ENCODE measurements at regions not wholly inside any gene's neighbourhood (a gene's known extent, or its start where the extent isn't known, plus 50 kb on each side); places are given as distances from the start of the nearest gene placed in this dataset.

- no peak for DNase-seq (ENCODE audit: insufficient read length, low spot score)
- no peak for FAIRE-seq
- TF ChIP-seq CTCF (IDR thresholded peaks at IDR 0.05; ENCODE audit: insufficient read depth, missing control alignments), result no peak
Measured at GRCh38 chr21:15362458-15362857, 297.7 kb upstream of the NRIP1 start.

GRCh38 chr21:15363921-15364320 lies 299.1 kb upstream of the NRIP1 start:
- TF ChIP-seq CTCF (IDR thresholded peaks at IDR 0.05; ENCODE audit: insufficient read depth, missing control alignments), result no peak
- no peak for DNase-seq (ENCODE audit: insufficient read length, low spot score)
- no peak for FAIRE-seq

- DNase-seq (ENCODE audit: insufficient read length, low spot score), result no peak
- no peak for TF ChIP-seq CTCF (IDR thresholded peaks at IDR 0.05; ENCODE audit: insufficient read depth, missing control alignments)
- no peak for FAIRE-seq
Measured at GRCh38 chr21:15365751-15366392, 301.1 kb upstream of the NRIP1 start.

- no peak for TF ChIP-seq CTCF (IDR thresholded peaks at IDR 0.05; ENCODE audit: insufficient read depth, missing control alignments)
- FAIRE-seq (no peak), DNase-seq (ENCODE audit: insufficient read length, low spot score) (no peak)
Measured at GRCh38 chr21:15366555-15366954, 301.8 kb upstream of the NRIP1 start.

GRCh38 chr21:15367061-15367626 lies 302.3 kb upstream of the NRIP1 start:
- no peak for DNase-seq (ENCODE audit: insufficient read length, low spot score)
- TF ChIP-seq CTCF (IDR thresholded peaks at IDR 0.05; ENCODE audit: insufficient read depth, missing control alignments), result no peak
- no peak for FAIRE-seq

- no peak for FAIRE-seq
- TF ChIP-seq CTCF (IDR thresholded peaks at IDR 0.05; ENCODE audit: insufficient read depth, missing control alignments), result no peak
- no peak for DNase-seq (ENCODE audit: insufficient read length, low spot score)
Measured at GRCh38 chr21:15370462-15370975, 305.7 kb upstream of the NRIP1 start.

- TF ChIP-seq CTCF (IDR thresholded peaks at IDR 0.05; ENCODE audit: insufficient read depth, missing control alignments), result no peak
- DNase-seq (ENCODE audit: insufficient read length, low spot score) (no peak), FAIRE-seq (no peak)
Measured at GRCh38 chr21:15373941-15374340, 309.1 kb upstream of the NRIP1 start.

Data from D721Med (cell line).